HUES48 (cell line): ENCODE measurements at regions not wholly inside any gene's neighbourhood (a gene's known extent, or its start where the extent isn't known, plus 50 kb on each side); places are given as distances from the start of the nearest gene placed in this dataset.

ENCODE experiments used
- H3K27ac ChIP-seq: one replicate; pipeline ENCODE4 v1.7.0; 2013; ENCODE audit warnings: low read depth, low read length, inconsistent platforms
- H3K27me3 ChIP-seq: 2 replicates; pipeline ENCODE4 v1.6.1; 2013; ENCODE audit warnings: mild to moderate bottlenecking, low read length; ENCODE audit not compliant: control insufficient read depth, insufficient read depth
- H3K36me3 ChIP-seq: 2 replicates; pipeline ENCODE4 v1.6.1; 2013; ENCODE audit warnings: low read length; ENCODE audit not compliant: control insufficient read depth, insufficient read depth
- H3K4me1 ChIP-seq: 2 replicates; pipeline ENCODE4 v1.6.1; 2013; ENCODE audit warnings: mild to moderate bottlenecking, low read length; ENCODE audit not compliant: control insufficient read depth, insufficient read depth
- H3K4me3 ChIP-seq: 2 replicates; pipeline ENCODE4 v1.5.1; 2013; ENCODE audit warnings: mild to moderate bottlenecking, low read depth, low read length
- H3K9ac ChIP-seq: 2 replicates; pipeline ENCODE4 v1.6.1; 2013; ENCODE audit warnings: mild to moderate bottlenecking, low read depth, low read length, moderate library complexity
- H3K9me3 ChIP-seq: 2 replicates; pipeline ENCODE4 v1.6.1; 2013; ENCODE audit warnings: low read length; ENCODE audit not compliant: control insufficient read depth, insufficient read depth

GRCh38 chr13:44207476-44207875 is 166.1 kb upstream of the SERP2 start:
- Histone ChIP-seq H3K9me3 (no peaks in the 10 kb centered on the region), H3K36me3 (no peaks in the 10 kb centered on the region), H3K27me3 (no peaks in the 10 kb centered on the region), H3K27ac (no peak overlapping the region), H3K4me1 (peaks cover 9% of the 10 kb centered on the region; the same call in 1 of the 2 replicates), H3K9ac (no peak overlapping the region), H3K4me3 (no peak overlapping the region)

- H3K9me3 ChIP-seq = no peaks in the 10 kb centered on the region
- no peaks in the 10 kb centered on the region for H3K27me3 ChIP-seq
- no peak overlapping the region for H3K4me3 ChIP-seq
- peaks cover 9% of the 10 kb centered on the region; the same call in 1 of the 2 replicates for H3K4me1 ChIP-seq
- H3K9ac ChIP-seq = no peak overlapping the region
- H3K36me3 ChIP-seq = no peaks in the 10 kb centered on the region
- no peak overlapping the region for H3K27ac ChIP-seq
These were observed 163.1 kb upstream of the SERP2 start for GRCh38 chr13:44210525-44210924.

GRCh38 chr13:44211286-44211685 is 162.3 kb upstream of the SERP2 start:
- peaks cover 9% of the 10 kb centered on the region; the same call in 1 of the 2 replicates for H3K4me1 ChIP-seq
- no peak overlapping the region for H3K4me3 ChIP-seq
- H3K27ac ChIP-seq = no peak overlapping the region
- no peaks in the 10 kb centered on the region for H3K27me3 ChIP-seq
- H3K36me3 ChIP-seq = no peaks in the 10 kb centered on the region
- no peaks in the 10 kb centered on the region for H3K9me3 ChIP-seq
- H3K9ac ChIP-seq = no peak overlapping the region

- H3K36me3 ChIP-seq = no peaks in the 10 kb centered on the region
- no peak overlapping the region for H3K27ac ChIP-seq
- no peaks in the 10 kb centered on the region for H3K27me3 ChIP-seq
- peaks cover 9% of the 10 kb centered on the region; the same call in 1 of the 2 replicates for H3K4me1 ChIP-seq
- no peaks in the 10 kb centered on the region for H3K9me3 ChIP-seq
- no peak overlapping the region for H3K9ac ChIP-seq
- H3K4me3 ChIP-seq = no peak overlapping the region
These were observed 161.8 kb upstream of the SERP2 start for GRCh38 chr13:44211704-44212346.

- H3K4me1 ChIP-seq = peaks cover 9% of the 10 kb centered on the region; the same call in 1 of the 2 replicates
- no peaks in the 10 kb centered on the region for H3K36me3 ChIP-seq
- H3K27me3 ChIP-seq = no peaks in the 10 kb centered on the region
- no peak overlapping the region for H3K4me3 ChIP-seq
- H3K9ac ChIP-seq = no peak overlapping the region
- no peaks in the 10 kb centered on the region for H3K9me3 ChIP-seq
- H3K27ac ChIP-seq = no peak overlapping the region
These were observed 160.8 kb upstream of the SERP2 start for GRCh38 chr13:44212633-44213396.

GRCh38 chr13:44218501-44219240 is 155.0 kb upstream of the SERP2 start:
- Histone ChIP-seq H3K9ac (no peak overlapping the region), H3K27ac (no peak overlapping the region)

GRCh38 chr13:44219577-44220548 is 153.8 kb upstream of the SERP2 start:
- no peaks in the 10 kb centered on the region for H3K27me3 ChIP-seq
- no peaks in the 10 kb centered on the region for H3K9me3 ChIP-seq
- no peak overlapping the region for H3K4me3 ChIP-seq
- H3K4me1 ChIP-seq = no peaks in the 10 kb centered on the region
- H3K27ac ChIP-seq = no peak overlapping the region
- H3K9ac ChIP-seq = no peak overlapping the region
- H3K36me3 ChIP-seq = no peaks in the 10 kb centered on the region

More at GRCh38 chr13:44218501-44219240, 155.0 kb upstream of the SERP2 start:
- H3K4me3 ChIP-seq = no peak overlapping the region
- no peaks in the 10 kb centered on the region for H3K36me3 ChIP-seq
- H3K4me1 ChIP-seq = no peaks in the 10 kb centered on the region
- H3K27me3 ChIP-seq = no peaks in the 10 kb centered on the region
- H3K9me3 ChIP-seq = no peaks in the 10 kb centered on the region

GRCh38 chr13:44220948-44221347 is 152.7 kb upstream of the SERP2 start:
- Histone ChIP-seq H3K27ac (no peak overlapping the region), H3K27me3 (no peaks in the 10 kb centered on the region), H3K9me3 (no peaks in the 10 kb centered on the region), H3K36me3 (no peaks in the 10 kb centered on the region), H3K4me1 (no peaks in the 10 kb centered on the region), H3K4me3 (no peak overlapping the region), H3K9ac (no peak overlapping the region)

- Histone ChIP-seq H3K4me1 (no peaks in the 10 kb centered on the region), H3K9ac (no peak overlapping the region), H3K36me3 (no peaks in the 10 kb centered on the region), H3K4me3 (no peak overlapping the region), H3K9me3 (no peaks in the 10 kb centered on the region), H3K27me3 (no peaks in the 10 kb centered on the region), H3K27ac (no peak overlapping the region)
These were observed 152.0 kb upstream of the SERP2 start for GRCh38 chr13:44221657-44222056.

GRCh38 chr13:44223770-44224444 is 149.7 kb upstream of the SERP2 start:
- H3K36me3 ChIP-seq = no peaks in the 10 kb centered on the region
- H3K27me3 ChIP-seq = no peaks in the 10 kb centered on the region
- H3K9ac ChIP-seq = no peak overlapping the region
- H3K4me3 ChIP-seq = no peak overlapping the region
- H3K9me3 ChIP-seq = no peaks in the 10 kb centered on the region
- H3K4me1 ChIP-seq = no peaks in the 10 kb centered on the region
- no peak overlapping the region for H3K27ac ChIP-seq
